HEK293 (cell line): ENCODE measurements at regions not wholly inside any gene's neighbourhood (a gene's known extent, or its start where the extent isn't known, plus 50 kb on each side); places are given as distances from the start of the nearest gene placed in this dataset.

Experiments
- CTCF ChIA-PET: fragments of 350-600 bp; formaldehyde crosslinking; extraction: SDS; loops from one replicate; lab custom pipeline; 2021; ENCODE audit warnings: antibody characterized with exemption; lab: Yijun Ruan, JAX
- POLR2A ChIA-PET: fragments of 300-600 bp; formaldehyde crosslinking; extraction: SDS; loops from one replicate; lab custom pipeline; 2020; ENCODE audit warnings: antibody characterized with exemption, inconsistent platforms; lab: Yijun Ruan, JAX
- H3K27ac ChIP-seq: fragments of 200-500 bp; sonication (Bioruptor generic); 2 replicates; pipeline ENCODE4 v1.5.1; 2014; ENCODE audit warnings: low read depth, low read length, control low read depth, inconsistent platforms; ENCODE audit errors: extremely low read depth
- H3K36me3 ChIP-seq, 2 experiments: fragments of 200-500 bp in 1 of 2; sonication (Bioruptor generic) in 1 of 2; 1 replicate in 1 of 2; 2 replicates in 1 of 2; pipeline ENCODE4 v1.5.1; 2014 to 2017; ENCODE audit warnings: inconsistent platforms in 2 of 2, low read length in 2 of 2; ENCODE audit not compliant: control insufficient read depth in 2 of 2, insufficient read depth in 1 of 2
- H3K4me1 ChIP-seq: fragments of 200-500 bp; sonication (Bioruptor generic); 2 replicates; pipeline ENCODE4 v1.5.1; 2014; ENCODE audit warnings: mild to moderate bottlenecking, low read length, inconsistent platforms; ENCODE audit not compliant: control insufficient read depth, insufficient read depth
- H3K4me3 ChIP-seq: 2 replicates; pipeline ENCODE4 v1.5.1; 2011; ENCODE audit warnings: low read depth, mild to moderate bottlenecking, control low read depth, low read length, moderate library complexity
- H3K9me3 ChIP-seq: fragments of 200-500 bp; sonication (Bioruptor generic); 2 replicates; pipeline ENCODE4 v1.5.1; 2014; ENCODE audit warnings: low read depth, low read length, inconsistent platforms; ENCODE audit not compliant: control insufficient read depth, insufficient read depth
- MZF1 ChIP-seq: fragments of 450-650 bp; formaldehyde crosslinking; IDR thresholded peaks from 2 replicates; pipeline ENCODE4 v1.5.1; 2017; ENCODE audit warnings: missing biosample characterization, missing genetic modification characterization, borderline replicate concordance
- OSR2 ChIP-seq: fragments of 450-650 bp; formaldehyde crosslinking; IDR thresholded peaks from 2 replicates; pipeline ENCODE4 v1.5.1; 2016; ENCODE audit warnings: missing biosample characterization, missing genetic modification characterization
- TRIM28 ChIP-seq: IDR thresholded peaks from 2 replicates; pipeline ENCODE4 v1.6.1; 2011; ENCODE audit warnings: low read length, control low read depth, borderline replicate concordance
- WT1 ChIP-seq: fragments of 450-650 bp; formaldehyde crosslinking; IDR thresholded peaks from 2 replicates; pipeline ENCODE4 v1.5.1; 2016; ENCODE audit warnings: missing biosample characterization, missing genetic modification characterization
- YY2 ChIP-seq: fragments of 450-650 bp; formaldehyde crosslinking; IDR thresholded peaks from 2 replicates; pipeline ENCODE4 v1.5.1; 2016; ENCODE audit warnings: missing biosample characterization, missing genetic modification characterization
- ZBTB1 ChIP-seq: fragments of 450-650 bp; formaldehyde crosslinking; IDR thresholded peaks from 2 replicates; pipeline ENCODE4 v1.5.1; 2016; ENCODE audit warnings: missing biosample characterization, missing genetic modification characterization
- ZBTB21 ChIP-seq: fragments of 450-650 bp; formaldehyde crosslinking; IDR thresholded peaks from 2 replicates; pipeline ENCODE4 v1.5.1; 2017; ENCODE audit warnings: missing biosample characterization, missing genetic modification characterization
- ZNF10 ChIP-seq: fragments of 450-650 bp; formaldehyde crosslinking; IDR thresholded peaks from 2 replicates; pipeline ENCODE4 v1.5.1; 2017; ENCODE audit warnings: missing biosample characterization, missing genetic modification characterization
- ZNF19 ChIP-seq: fragments of 450-650 bp; formaldehyde crosslinking; IDR thresholded peaks from 2 replicates; pipeline ENCODE4; 2016; ENCODE audit warnings: missing biosample characterization, missing genetic modification characterization, low read depth
- ZNF202 ChIP-seq: fragments of 450-650 bp; formaldehyde crosslinking; IDR thresholded peaks from 2 replicates; pipeline ENCODE4 v1.5.1; 2016; ENCODE audit warnings: missing biosample characterization, missing genetic modification characterization, borderline replicate concordance
- ZNF292 ChIP-seq: fragments of 450-650 bp; formaldehyde crosslinking; IDR thresholded peaks from 2 replicates; pipeline ENCODE4 v1.5.1; 2016; ENCODE audit warnings: low read depth, missing biosample characterization, missing genetic modification characterization, borderline replicate concordance
- ZNF354C ChIP-seq: fragments of 450-650 bp; formaldehyde crosslinking; IDR thresholded peaks from 2 replicates; pipeline ENCODE4 v1.5.1; 2016; ENCODE audit warnings: missing biosample characterization, missing genetic modification characterization, low read depth, borderline replicate concordance
- ZNF366 ChIP-seq: fragments of 450-650 bp; formaldehyde crosslinking; conservative IDR thresholded peaks from 2 replicates; pipeline ENCODE4 v1.5.1; 2016; ENCODE audit warnings: missing biosample characterization, missing genetic modification characterization
- ZNF423 ChIP-seq: fragments of 450-650 bp; formaldehyde crosslinking; IDR thresholded peaks from 2 replicates; pipeline ENCODE4 v1.5.1; 2016; ENCODE audit warnings: missing biosample characterization, missing genetic modification characterization
- ZNF549 ChIP-seq: fragments of 450-650 bp; IDR thresholded peaks from 2 replicates; pipeline ENCODE4 v1.5.1; 2018; ENCODE audit warnings: missing biosample characterization, missing genetic modification characterization, mild to moderate bottlenecking, inconsistent platforms, moderate library complexity
- ZNF585B ChIP-seq: fragments of 450-650 bp; formaldehyde crosslinking; IDR thresholded peaks from 2 replicates; pipeline ENCODE4 v1.5.1; 2016; ENCODE audit warnings: missing biosample characterization, missing genetic modification characterization
- ZNF664 ChIP-seq: fragments of 450-650 bp; formaldehyde crosslinking; IDR thresholded peaks from 2 replicates; pipeline ENCODE4 v1.5.1; 2016; ENCODE audit warnings: missing biosample characterization, missing genetic modification characterization
- ZSCAN30 ChIP-seq: fragments of 450-650 bp; IDR thresholded peaks from 2 replicates; pipeline ENCODE4 v1.5.1; 2018; ENCODE audit warnings: missing biosample characterization, mild to moderate bottlenecking, missing genetic modification characterization, moderate library complexity
- TF ChIP-seq, protein P1 (sequence below): fragments of 450-650 bp; formaldehyde crosslinking; IDR thresholded peaks from 2 replicates; pipeline ENCODE4 v1.5.1; 2017; ENCODE audit warnings: missing biosample characterization, missing genetic modification characterization
- TF ChIP-seq, protein P2 (sequence below): fragments of 450-650 bp; formaldehyde crosslinking; IDR thresholded peaks from 2 replicates; pipeline ENCODE4 v1.5.1; 2017; ENCODE audit warnings: missing biosample characterization, missing genetic modification characterization
- TF ChIP-seq, protein P3 (sequence below): fragments of 450-650 bp; formaldehyde crosslinking; IDR thresholded peaks from 2 replicates; pipeline ENCODE4 v1.5.1; 2016; ENCODE audit warnings: missing biosample characterization, missing genetic modification characterization
- TF ChIP-seq, protein P4 (sequence below): fragments of 450-650 bp; formaldehyde crosslinking; IDR thresholded peaks from 2 replicates; pipeline ENCODE4 v1.5.1; 2016; ENCODE audit warnings: missing biosample characterization, missing genetic modification characterization
- TF ChIP-seq, protein P5 (sequence below): fragments of 450-650 bp; formaldehyde crosslinking; IDR thresholded peaks from 2 replicates; pipeline ENCODE4 v1.5.1; 2016; ENCODE audit warnings: missing biosample characterization, missing genetic modification characterization

DNA sequence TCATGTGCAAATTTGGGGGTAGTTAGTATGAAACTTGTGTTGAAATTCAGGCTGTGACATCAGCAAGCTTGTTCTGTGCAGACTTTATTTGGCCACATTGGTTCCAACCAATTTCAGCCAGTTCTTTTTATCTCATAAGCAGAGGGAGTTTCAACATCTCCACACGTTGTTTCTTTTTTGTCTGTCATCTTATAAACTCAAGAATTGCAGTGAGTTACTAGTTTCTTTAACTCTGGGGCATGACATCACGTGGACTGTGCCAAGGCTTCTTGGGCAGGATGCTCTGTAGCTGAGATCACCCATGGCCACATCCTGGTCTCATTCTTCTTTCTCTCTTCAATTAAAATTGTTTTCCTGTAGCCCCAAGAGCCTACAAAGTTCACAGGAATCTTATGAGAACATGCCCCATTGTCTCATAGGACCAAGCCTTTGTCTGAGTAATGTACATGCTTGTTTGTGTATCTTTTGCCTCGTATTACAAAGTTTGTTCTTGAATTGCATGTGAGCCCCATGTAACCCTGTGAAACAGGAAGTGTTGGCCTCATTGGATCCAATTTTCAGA lies 982.0 kb upstream of the TMEM132C start (continued):
- TF ChIP-seq, protein P1, sequence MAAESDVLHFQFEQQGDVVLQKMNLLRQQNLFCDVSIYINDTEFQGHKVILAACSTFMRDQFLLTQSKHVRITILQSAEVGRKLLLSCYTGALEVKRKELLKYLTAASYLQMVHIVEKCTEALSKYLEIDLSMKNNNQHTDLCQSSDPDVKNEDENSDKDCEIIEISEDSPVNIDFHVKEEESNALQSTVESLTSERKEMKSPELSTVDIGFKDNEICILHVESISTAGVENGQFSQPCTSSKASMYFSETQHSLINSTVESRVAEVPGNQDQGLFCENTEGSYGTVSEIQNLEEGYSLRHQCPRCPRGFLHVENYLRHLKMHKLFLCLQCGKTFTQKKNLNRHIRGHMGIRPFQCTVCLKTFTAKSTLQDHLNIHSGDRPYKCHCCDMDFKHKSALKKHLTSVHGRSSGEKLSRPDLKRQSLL (tag by site-specific recombination) = no peak
- TF ChIP-seq ZNF202 (tag by site-specific recombination) (no peak), ZNF10 (no peak), ZNF664 (no peak), ZNF19 (no peak), ZBTB1 (tag by site-specific recombination) (no peak), ZNF366 (tag by site-specific recombination) (no peak), ZBTB21 (tag by site-specific recombination) (no peak)
- TF ChIP-seq, all 188 proteins: peak for 0

DNA sequence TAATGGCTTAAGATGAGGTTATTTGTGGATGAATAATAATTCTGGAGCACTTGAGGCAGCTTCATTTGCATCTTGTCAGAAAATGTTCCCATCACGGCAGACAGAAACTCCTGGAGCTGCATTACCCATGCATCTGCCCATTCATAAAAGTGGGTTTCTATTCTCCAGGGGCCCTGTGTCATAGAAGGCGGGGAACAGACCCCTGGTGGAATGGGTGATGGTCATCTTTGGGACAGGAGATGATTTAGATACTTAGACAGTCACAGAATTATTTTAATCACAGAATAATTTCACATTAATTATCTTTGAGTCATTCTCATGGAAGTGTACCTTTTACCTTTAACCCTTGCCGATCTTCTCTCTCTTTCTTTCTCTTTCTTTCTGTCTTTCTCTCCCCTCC lies 980.7 kb upstream of the TMEM132C start:
- no peaks in the 10 kb centered on the region for H3K36me3 ChIP-seq
- TF ChIP-seq MZF1 (tag by site-specific recombination) = no peak
- no peak for TF ChIP-seq ZNF292 (tag by site-specific recombination)
- H3K9me3 ChIP-seq = no peaks in the 10 kb centered on the region
- no peaks in the 10 kb centered on the region for H3K4me1 ChIP-seq
- H3K27ac ChIP-seq = no peak overlapping the region
- H3K4me3 ChIP-seq = no peak overlapping the region
- CTCF ChIA-PET = no interaction called here
- POLR2A ChIA-PET = no interaction called here

DNA sequence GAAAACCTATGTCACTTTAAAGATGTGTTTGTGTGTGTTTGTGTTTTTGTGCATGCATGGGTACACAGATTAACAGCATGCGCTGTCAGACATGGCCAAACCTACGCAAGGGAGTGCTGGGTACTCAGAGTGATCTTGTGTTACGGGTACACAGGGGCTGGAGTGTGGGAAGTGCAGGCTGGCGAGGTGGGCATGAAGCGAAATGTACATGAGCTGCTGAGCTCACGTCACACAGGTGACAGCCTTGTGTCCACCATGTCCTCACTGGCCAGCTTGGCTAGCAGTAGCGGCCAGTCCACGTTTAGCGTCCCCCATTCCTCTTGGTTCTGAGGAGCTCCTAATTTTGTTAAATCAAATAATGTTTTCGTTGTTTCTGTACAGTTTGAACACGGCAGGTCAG lies 979.7 kb upstream of the TMEM132C start:
- Histone ChIP-seq H3K9me3 (no peaks in the 10 kb centered on the region), H3K4me3 (no peak overlapping the region), H3K4me1 (no peaks in the 10 kb centered on the region), H3K36me3 (no peaks in the 10 kb centered on the region), H3K27ac (no peak overlapping the region)
- CTCF ChIA-PET = interaction anchor here (0.9 kb wide), 1 partner anchor 391 kb away, joined by 4 read pairs; no protein-coding TSS in a partner anchor
- TF ChIP-seq ZNF585B (tag by site-specific recombination) = no peak
- no peak for TF ChIP-seq ZNF423 (tag by site-specific recombination)
- no peak for TF ChIP-seq ZNF354C
- TF ChIP-seq ZSCAN30 = no peak
- TF ChIP-seq, protein P2, sequence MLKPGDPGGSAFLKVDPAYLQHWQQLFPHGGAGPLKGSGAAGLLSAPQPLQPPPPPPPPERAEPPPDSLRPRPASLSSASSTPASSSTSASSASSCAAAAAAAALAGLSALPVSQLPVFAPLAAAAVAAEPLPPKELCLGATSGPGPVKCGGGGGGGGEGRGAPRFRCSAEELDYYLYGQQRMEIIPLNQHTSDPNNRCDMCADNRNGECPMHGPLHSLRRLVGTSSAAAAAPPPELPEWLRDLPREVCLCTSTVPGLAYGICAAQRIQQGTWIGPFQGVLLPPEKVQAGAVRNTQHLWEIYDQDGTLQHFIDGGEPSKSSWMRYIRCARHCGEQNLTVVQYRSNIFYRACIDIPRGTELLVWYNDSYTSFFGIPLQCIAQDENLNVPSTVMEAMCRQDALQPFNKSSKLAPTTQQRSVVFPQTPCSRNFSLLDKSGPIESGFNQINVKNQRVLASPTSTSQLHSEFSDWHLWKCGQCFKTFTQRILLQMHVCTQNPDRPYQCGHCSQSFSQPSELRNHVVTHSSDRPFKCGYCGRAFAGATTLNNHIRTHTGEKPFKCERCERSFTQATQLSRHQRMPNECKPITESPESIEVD (tag by site-specific recombination) = no peak
- no peak for TF ChIP-seq WT1 (tag by site-specific recombination)
- TF ChIP-seq, protein P3, sequence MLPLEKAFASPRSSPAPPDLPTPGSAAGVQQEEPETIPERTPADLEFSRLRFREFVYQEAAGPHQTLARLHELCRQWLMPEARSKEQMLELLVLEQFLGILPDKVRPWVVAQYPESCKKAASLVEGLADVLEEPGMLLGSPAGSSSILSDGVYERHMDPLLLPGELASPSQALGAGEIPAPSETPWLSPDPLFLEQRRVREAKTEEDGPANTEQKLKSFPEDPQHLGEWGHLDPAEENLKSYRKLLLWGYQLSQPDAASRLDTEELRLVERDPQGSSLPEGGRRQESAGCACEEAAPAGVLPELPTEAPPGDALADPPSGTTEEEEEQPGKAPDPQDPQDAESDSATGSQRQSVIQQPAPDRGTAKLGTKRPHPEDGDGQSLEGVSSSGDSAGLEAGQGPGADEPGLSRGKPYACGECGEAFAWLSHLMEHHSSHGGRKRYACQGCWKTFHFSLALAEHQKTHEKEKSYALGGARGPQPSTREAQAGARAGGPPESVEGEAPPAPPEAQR (tag by site-specific recombination) = no peak
- TF ChIP-seq ZNF549 = no peak
- TF ChIP-seq YY2 (tag by site-specific recombination) = no peak
- TF ChIP-seq, protein P4, sequence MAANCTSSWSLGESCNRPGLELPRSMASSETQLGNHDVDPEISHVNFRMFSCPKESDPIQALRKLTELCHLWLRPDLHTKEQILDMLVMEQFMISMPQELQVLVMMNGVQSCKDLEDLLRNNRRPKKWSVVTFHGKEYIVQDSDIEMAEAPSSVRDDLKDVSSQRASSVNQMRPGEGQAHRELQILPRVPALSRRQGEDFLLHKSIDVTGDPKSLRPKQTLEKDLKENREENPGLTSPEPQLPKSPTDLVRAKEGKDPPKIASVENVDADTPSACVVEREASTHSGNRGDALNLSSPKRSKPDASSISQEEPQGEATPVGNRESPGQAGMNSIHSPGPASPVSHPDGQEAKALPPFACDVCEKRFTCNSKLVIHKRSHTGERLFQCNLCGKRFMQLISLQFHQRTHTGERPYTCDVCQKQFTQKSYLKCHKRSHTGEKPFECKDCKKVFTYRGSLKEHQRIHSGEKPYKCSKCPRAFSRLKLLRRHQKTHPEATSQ (tag by site-specific recombination) = no peak
- TF ChIP-seq OSR2 (tag by site-specific recombination) = no peak
- TF ChIP-seq, protein P5, sequence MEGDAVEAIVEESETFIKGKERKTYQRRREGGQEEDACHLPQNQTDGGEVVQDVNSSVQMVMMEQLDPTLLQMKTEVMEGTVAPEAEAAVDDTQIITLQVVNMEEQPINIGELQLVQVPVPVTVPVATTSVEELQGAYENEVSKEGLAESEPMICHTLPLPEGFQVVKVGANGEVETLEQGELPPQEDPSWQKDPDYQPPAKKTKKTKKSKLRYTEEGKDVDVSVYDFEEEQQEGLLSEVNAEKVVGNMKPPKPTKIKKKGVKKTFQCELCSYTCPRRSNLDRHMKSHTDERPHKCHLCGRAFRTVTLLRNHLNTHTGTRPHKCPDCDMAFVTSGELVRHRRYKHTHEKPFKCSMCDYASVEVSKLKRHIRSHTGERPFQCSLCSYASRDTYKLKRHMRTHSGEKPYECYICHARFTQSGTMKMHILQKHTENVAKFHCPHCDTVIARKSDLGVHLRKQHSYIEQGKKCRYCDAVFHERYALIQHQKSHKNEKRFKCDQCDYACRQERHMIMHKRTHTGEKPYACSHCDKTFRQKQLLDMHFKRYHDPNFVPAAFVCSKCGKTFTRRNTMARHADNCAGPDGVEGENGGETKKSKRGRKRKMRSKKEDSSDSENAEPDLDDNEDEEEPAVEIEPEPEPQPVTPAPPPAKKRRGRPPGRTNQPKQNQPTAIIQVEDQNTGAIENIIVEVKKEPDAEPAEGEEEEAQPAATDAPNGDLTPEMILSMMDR = no peak
- TF ChIP-seq TRIM28 = no peak
- POLR2A ChIA-PET = no interaction called here
